ENCODE measurements at regions not wholly inside any gene's neighbourhood (a gene's known extent, or its start where the extent isn't known, plus 50 kb on each side); places are given as distances from the start of the nearest gene placed in this dataset.
A peak's percentile ranks its signal among the peaks of the same experiment; 100 is the strongest.

GRCh38 chr12:93116632-93117031, 187.5 kb upstream of the EEA1 start:
- no peaks in the 10 kb centered on the region for H3K36me3 ChIP-seq (ENCODE audit: insufficient read depth, low read length)
- H3K4me3 ChIP-seq (ENCODE audit: low read depth, low read length) = no peak overlapping the region
- H3K79me2 ChIP-seq (ENCODE audit: control insufficient read depth, insufficient read depth, low read length, unreplicated experiment) = no peaks in the 10 kb centered on the region
- no peak overlapping the region for H3K27ac ChIP-seq (ENCODE audit: low read depth, low read length)
- H3K4me1 ChIP-seq (ENCODE audit: control insufficient read depth, insufficient read depth, low read length, unreplicated experiment) = peaks cover 28% of the 10 kb centered on the region
- no peak overlapping the region for H2AFZ ChIP-seq (ENCODE audit: low read length, unreplicated experiment)
- H3K27me3 ChIP-seq (ENCODE audit: insufficient read depth, low read length) = no peaks in the 10 kb centered on the region

DNA sequence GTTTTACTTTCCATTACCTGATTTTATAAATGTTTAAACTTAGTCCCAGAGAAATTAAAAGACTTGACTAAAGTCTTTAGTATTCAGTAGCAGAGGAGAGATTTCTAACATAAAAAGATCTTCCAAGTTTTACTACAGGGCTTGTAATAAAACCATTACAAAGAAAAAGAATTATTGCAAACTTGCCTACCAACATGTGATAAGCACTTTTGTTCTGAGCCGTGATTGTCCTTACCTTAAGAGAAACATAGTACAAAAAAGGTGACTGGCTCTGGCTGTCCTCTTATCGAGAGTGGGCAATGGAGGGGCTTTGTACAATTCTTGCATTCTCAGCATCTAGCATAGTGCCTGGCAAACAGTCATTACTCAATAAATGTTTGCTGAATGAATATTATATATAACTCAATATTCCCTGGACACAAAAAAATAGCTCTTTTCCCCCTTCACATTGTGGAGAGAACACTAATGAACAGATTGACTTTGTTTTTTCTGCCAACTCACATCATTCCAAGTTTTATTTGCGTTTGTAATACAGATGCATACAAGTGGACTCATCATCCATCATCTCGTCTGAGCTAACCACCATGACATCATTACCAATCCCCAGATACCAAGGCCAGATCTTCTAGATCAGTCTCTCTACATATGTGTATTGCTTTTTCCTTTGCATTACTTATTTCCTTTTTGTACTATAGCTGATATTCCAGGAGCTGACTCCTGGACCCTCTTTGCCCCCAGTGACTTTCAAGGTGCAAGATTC, 192.8 kb upstream of the EEA1 start:
- H2AFZ ChIP-seq (ENCODE audit: low read length, unreplicated experiment) = no peak overlapping the region
- H3K27ac ChIP-seq (ENCODE audit: low read depth, low read length) = peak overlapping the region; percentile 77
- H3K79me2 ChIP-seq (ENCODE audit: control insufficient read depth, insufficient read depth, low read length, unreplicated experiment) = no peaks in the 10 kb centered on the region

GRCh38 chr12:93122569-93123091, 193.5 kb upstream of the EEA1 start:
- H3K27ac ChIP-seq (ENCODE audit: low read depth, low read length) = peak overlapping the region; percentile 77
- H3K4me1 ChIP-seq (ENCODE audit: control insufficient read depth, insufficient read depth, low read length, unreplicated experiment) = peaks cover 31% of the 10 kb centered on the region
- no peak overlapping the region for H2AFZ ChIP-seq (ENCODE audit: low read length, unreplicated experiment)
- no peak overlapping the region for H3K4me3 ChIP-seq (ENCODE audit: low read depth, low read length)
- no peaks in the 10 kb centered on the region for H3K79me2 ChIP-seq (ENCODE audit: control insufficient read depth, insufficient read depth, low read length, unreplicated experiment)
- H3K27me3 ChIP-seq (ENCODE audit: insufficient read depth, low read length) = no peaks in the 10 kb centered on the region
- no peaks in the 10 kb centered on the region for H3K36me3 ChIP-seq (ENCODE audit: insufficient read depth, low read length)

More for the DNA sequence above, 192.8 kb upstream of the EEA1 start:
- no peaks in the 10 kb centered on the region for H3K27me3 ChIP-seq (ENCODE audit: insufficient read depth, low read length)
- H3K4me3 ChIP-seq (ENCODE audit: low read depth, low read length) = no peak overlapping the region
- peaks cover 24% of the 10 kb centered on the region for H3K4me1 ChIP-seq (ENCODE audit: control insufficient read depth, insufficient read depth, low read length, unreplicated experiment)
- no peaks in the 10 kb centered on the region for H3K36me3 ChIP-seq (ENCODE audit: insufficient read depth, low read length)

DNA sequence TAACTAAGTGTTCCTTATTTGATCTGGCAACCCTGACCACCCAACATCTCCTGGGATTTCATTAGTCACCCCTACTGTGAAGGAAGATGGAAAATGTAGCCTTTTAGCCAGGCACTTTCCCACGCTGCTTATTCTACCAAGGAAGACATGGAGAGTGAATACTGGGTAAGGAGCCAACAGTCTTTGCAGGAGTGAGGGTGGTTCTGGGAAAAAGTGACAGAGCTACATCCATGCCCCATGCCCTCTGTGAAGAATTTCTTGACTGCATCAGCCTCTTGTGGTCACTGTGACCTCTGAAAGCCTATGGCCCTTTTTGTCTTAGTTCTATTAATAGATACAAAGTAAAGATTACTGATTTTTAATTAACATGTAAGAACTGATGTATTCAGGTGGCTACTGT, 196.0 kb upstream of the EEA1 start:
- Histone ChIP-seq H2AFZ (ENCODE audit: low read length, unreplicated experiment) (no peak overlapping the region), H3K27ac (ENCODE audit: low read depth, low read length) (no peak overlapping the region), H3K4me1 (ENCODE audit: control insufficient read depth, insufficient read depth, low read length, unreplicated experiment) (peaks cover 36% of the 10 kb centered on the region), H3K79me2 (ENCODE audit: control insufficient read depth, insufficient read depth, low read length, unreplicated experiment) (no peaks in the 10 kb centered on the region), H3K27me3 (ENCODE audit: insufficient read depth, low read length) (no peaks in the 10 kb centered on the region), H3K36me3 (ENCODE audit: insufficient read depth, low read length) (no peaks in the 10 kb centered on the region), H3K4me3 (ENCODE audit: low read depth, low read length) (no peak overlapping the region)

GRCh38 chr12:93126069-93126474, 197.0 kb upstream of the EEA1 start:
- Histone ChIP-seq H3K4me3 (ENCODE audit: low read depth, low read length) (no peak overlapping the region), H2AFZ (ENCODE audit: low read length, unreplicated experiment) (no peak overlapping the region), H3K36me3 (ENCODE audit: insufficient read depth, low read length) (no peaks in the 10 kb centered on the region), H3K4me1 (ENCODE audit: control insufficient read depth, insufficient read depth, low read length, unreplicated experiment) (peaks cover 36% of the 10 kb centered on the region), H3K27me3 (ENCODE audit: insufficient read depth, low read length) (no peaks in the 10 kb centered on the region), H3K79me2 (ENCODE audit: control insufficient read depth, insufficient read depth, low read length, unreplicated experiment) (no peaks in the 10 kb centered on the region), H3K27ac (ENCODE audit: low read depth, low read length) (no peak overlapping the region)

DNA sequence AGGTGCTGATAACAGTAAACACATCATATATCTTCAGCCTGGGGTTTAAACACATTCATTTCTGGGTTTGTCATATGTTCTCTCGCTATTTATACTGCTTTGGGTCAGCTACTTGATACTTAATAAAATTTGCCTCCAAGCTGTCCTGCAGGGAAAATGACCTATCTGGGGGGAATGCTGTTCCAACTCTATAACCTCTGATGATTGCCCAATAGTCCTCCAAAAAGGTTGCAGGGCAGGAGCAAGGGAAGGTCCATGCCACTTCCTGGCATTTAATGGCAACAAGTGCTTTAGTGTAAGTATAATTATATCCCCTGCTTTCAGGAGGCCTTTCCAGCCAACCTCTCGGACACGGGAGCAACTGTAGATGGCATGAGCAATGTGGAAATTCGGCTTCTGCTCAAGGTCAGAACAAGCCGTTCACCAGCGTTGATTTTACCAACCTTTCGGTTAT, 198.0 kb upstream of the EEA1 start:
- Histone ChIP-seq H3K79me2 (ENCODE audit: control insufficient read depth, insufficient read depth, low read length, unreplicated experiment) (no peaks in the 10 kb centered on the region), H3K4me1 (ENCODE audit: control insufficient read depth, insufficient read depth, low read length, unreplicated experiment) (peaks cover 26% of the 10 kb centered on the region), H3K4me3 (ENCODE audit: low read depth, low read length) (no peak overlapping the region), H3K27me3 (ENCODE audit: insufficient read depth, low read length) (no peaks in the 10 kb centered on the region), H2AFZ (ENCODE audit: low read length, unreplicated experiment) (no peak overlapping the region), H3K36me3 (ENCODE audit: insufficient read depth, low read length) (no peaks in the 10 kb centered on the region), H3K27ac (ENCODE audit: low read depth, low read length) (peak overlapping the region; percentile 30; the same call in 1 of the 2 replicates)

DNA sequence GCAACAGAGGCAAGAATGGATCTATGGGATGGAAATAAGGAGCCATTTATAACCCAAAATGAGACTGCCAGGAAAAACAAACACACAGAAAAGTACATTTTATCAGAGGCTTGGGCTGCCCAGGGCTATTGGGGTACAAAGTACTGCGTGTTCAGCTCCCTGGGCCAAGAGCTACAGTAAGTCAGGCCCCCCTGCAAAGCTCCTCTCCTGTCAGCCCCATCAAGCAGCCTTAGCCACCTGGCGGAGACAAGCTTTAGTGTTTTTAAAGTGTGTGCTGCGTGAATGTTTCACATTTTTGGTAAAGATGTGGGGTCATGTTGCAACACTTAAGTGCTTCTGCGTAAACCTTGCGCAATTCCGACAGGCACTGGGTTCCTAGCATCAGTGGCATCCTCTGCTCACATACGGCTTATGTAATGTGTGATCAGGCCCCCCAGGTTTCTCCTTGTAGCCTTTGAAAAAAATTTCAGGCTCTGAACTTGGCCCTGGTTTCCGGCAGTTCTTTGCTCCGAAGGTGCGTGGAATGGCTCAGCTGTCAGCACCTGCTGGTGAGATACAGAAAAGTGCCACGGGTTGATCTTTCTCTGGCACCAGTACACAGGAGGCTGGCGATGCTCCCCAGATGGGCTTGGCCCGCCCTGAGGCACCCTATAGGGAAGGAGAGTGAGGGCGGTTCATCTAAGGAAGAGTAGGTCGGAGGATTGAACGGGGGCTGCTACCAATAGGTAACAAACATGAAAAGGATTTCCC, 198.7 kb upstream of the EEA1 start:
- Histone ChIP-seq H3K27me3 (ENCODE audit: insufficient read depth, low read length) (no peaks in the 10 kb centered on the region), H3K4me1 (ENCODE audit: control insufficient read depth, insufficient read depth, low read length, unreplicated experiment) (peaks cover 20% of the 10 kb centered on the region), H3K79me2 (ENCODE audit: control insufficient read depth, insufficient read depth, low read length, unreplicated experiment) (no peaks in the 10 kb centered on the region), H3K4me3 (ENCODE audit: low read depth, low read length) (no peak overlapping the region), H2AFZ (ENCODE audit: low read length, unreplicated experiment) (no peak overlapping the region), H3K36me3 (ENCODE audit: insufficient read depth, low read length) (no peaks in the 10 kb centered on the region), H3K27ac (ENCODE audit: low read depth, low read length) (peak overlapping the region; percentile 30; the same call in 1 of the 2 replicates)

DNA sequence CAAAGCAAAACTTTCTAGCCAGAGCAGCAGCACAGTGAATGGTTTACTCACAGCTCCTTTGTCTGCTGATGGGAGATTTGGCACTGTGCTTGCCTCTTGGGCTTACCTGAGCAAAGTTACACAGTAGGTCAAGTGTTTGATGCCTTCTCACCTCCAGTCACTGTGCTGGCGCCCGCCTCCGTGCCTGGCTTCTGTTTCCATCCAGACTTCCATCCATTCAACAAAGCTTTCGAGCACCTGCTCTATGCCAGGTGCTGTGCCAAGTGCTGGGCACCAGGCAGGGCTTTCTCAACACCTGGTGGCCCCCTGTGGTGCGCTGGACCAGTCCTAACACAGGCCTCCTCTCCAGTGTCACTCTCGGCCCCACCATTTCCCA, 199.2 kb upstream of the EEA1 start:
- no peak overlapping the region for H3K4me3 ChIP-seq (ENCODE audit: low read depth, low read length)
- peaks cover 18% of the 10 kb centered on the region for H3K4me1 ChIP-seq (ENCODE audit: control insufficient read depth, insufficient read depth, low read length, unreplicated experiment)
- H3K27ac ChIP-seq (ENCODE audit: low read depth, low read length) = no peak overlapping the region
- H2AFZ ChIP-seq (ENCODE audit: low read length, unreplicated experiment) = no peak overlapping the region
- H3K36me3 ChIP-seq (ENCODE audit: insufficient read depth, low read length) = no peaks in the 10 kb centered on the region
- no peaks in the 10 kb centered on the region for H3K79me2 ChIP-seq (ENCODE audit: control insufficient read depth, insufficient read depth, low read length, unreplicated experiment)
- no peaks in the 10 kb centered on the region for H3K27me3 ChIP-seq (ENCODE audit: insufficient read depth, low read length)

- H3K4me1 ChIP-seq (ENCODE audit: control insufficient read depth, insufficient read depth, low read length, unreplicated experiment) = peaks cover 27% of the 10 kb centered on the region
Measured at GRCh38 chr12:93130366-93131054, 201.4 kb upstream of the EEA1 start.

DNA sequence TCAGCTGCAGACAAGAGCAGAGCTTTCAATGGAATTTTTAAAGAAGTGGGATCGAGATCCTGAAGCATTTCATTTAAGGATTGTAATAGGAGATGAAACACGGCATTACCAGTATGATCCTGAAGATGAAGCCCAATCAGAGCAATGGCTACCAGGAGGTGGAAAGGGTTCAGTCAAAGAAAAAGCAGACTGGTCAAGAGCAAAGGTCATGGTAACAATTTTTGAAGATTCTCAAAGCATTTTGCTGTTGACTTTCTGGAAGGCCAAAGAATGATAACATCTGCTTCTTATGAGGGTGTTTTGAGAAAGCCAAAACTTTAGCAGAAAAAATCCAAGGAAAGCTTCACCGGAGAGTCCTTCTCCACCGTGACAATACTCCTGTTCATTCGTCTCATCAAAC, 204.3 kb upstream of the EEA1 start:
- H3K27me3 ChIP-seq (ENCODE audit: insufficient read depth, low read length) = no peaks in the 10 kb centered on the region
- H3K36me3 ChIP-seq (ENCODE audit: insufficient read depth, low read length) = no peaks in the 10 kb centered on the region
- no peaks in the 10 kb centered on the region for H3K79me2 ChIP-seq (ENCODE audit: control insufficient read depth, insufficient read depth, low read length, unreplicated experiment)
- H3K4me3 ChIP-seq (ENCODE audit: low read depth, low read length) = no peak overlapping the region
- H3K27ac ChIP-seq (ENCODE audit: low read depth, low read length) = no peak overlapping the region
- H2AFZ ChIP-seq (ENCODE audit: low read length, unreplicated experiment) = no peak overlapping the region
- H3K4me1 ChIP-seq (ENCODE audit: control insufficient read depth, insufficient read depth, low read length, unreplicated experiment) = peaks cover 24% of the 10 kb centered on the region

More at GRCh38 chr12:93130366-93131054, 201.4 kb upstream of the EEA1 start:
- H2AFZ ChIP-seq (ENCODE audit: low read length, unreplicated experiment) = no peak overlapping the region
- H3K4me3 ChIP-seq (ENCODE audit: low read depth, low read length) = no peak overlapping the region
- no peaks in the 10 kb centered on the region for H3K36me3 ChIP-seq (ENCODE audit: insufficient read depth, low read length)
- no peaks in the 10 kb centered on the region for H3K27me3 ChIP-seq (ENCODE audit: insufficient read depth, low read length)
- H3K79me2 ChIP-seq (ENCODE audit: control insufficient read depth, insufficient read depth, low read length, unreplicated experiment) = no peaks in the 10 kb centered on the region
- H3K27ac ChIP-seq (ENCODE audit: low read depth, low read length) = no peak overlapping the region
